Neuronal stem cell (in vitro differentiated cells): ENCODE measurements at regions not wholly inside any gene's neighbourhood (a gene's known extent, or its start where the extent isn't known, plus 50 kb on each side); places are given as distances from the start of the nearest gene placed in this dataset.

ENCODE experiments used
- DNase-seq: peaks from one replicate; pipeline ENCODE4 v3.0.0-alpha.2; 2013; ENCODE audit warnings: low spot score
- H2AFZ ChIP-seq: one replicate; pipeline ENCODE4 v1.6.1; 2013; ENCODE audit warnings: mild to moderate bottlenecking, low read length, inconsistent platforms
- H2AK5ac ChIP-seq: 2 replicates; pipeline ENCODE4 v1.6.1; 2013; ENCODE audit warnings: low read depth, mild to moderate bottlenecking, inconsistent platforms, low read length, moderate library complexity, mixed read lengths
- H2BK120ac ChIP-seq: 2 replicates; pipeline ENCODE4 v1.6.1; 2013; ENCODE audit warnings: low read depth, mild to moderate bottlenecking, inconsistent platforms, low read length, moderate library complexity, mixed read lengths
- H2BK12ac ChIP-seq: one replicate; pipeline ENCODE4 v1.6.1; 2013; ENCODE audit warnings: low read length, inconsistent platforms
- H2BK15ac ChIP-seq: 2 replicates; pipeline ENCODE4 v1.6.1; 2013; ENCODE audit warnings: mild to moderate bottlenecking, low read length, inconsistent platforms, mixed read lengths
- H2BK5ac ChIP-seq: one replicate; pipeline ENCODE4 v1.6.1; 2013; ENCODE audit warnings: inconsistent platforms, mild to moderate bottlenecking, low read length, moderate library complexity
- H3K14ac ChIP-seq: one replicate; pipeline ENCODE4 v1.6.1; 2013; ENCODE audit warnings: low read length, inconsistent platforms
- H3K18ac ChIP-seq: 2 replicates; pipeline ENCODE4 v1.6.1; 2013; ENCODE audit warnings: low read length, inconsistent platforms
- H3K23ac ChIP-seq: 2 replicates; pipeline ENCODE4 v1.6.1; 2013; ENCODE audit warnings: low read depth, mild to moderate bottlenecking, mixed read lengths, low read length, inconsistent platforms; ENCODE audit not compliant: poor library complexity
- H3K27ac ChIP-seq: replicated peaks from 3 replicates; pipeline ENCODE4 v1.5.1; 2013; ENCODE audit warnings: low read length, inconsistent platforms
- H3K27me3 ChIP-seq, 3 experiments: 2 replicates each; pipeline ENCODE4 v1.6.1; 2013; ENCODE audit warnings: low read length in 3 of 3, mild to moderate bottlenecking in 2 of 3, inconsistent platforms in 1 of 3, low read depth in 1 of 3, mixed read lengths in 1 of 3, moderate library complexity in 1 of 3; ENCODE audit not compliant: control insufficient read depth in 3 of 3, insufficient read depth in 3 of 3
- H3K36me3 ChIP-seq, 2 donors: replicated peaks in 1 of 2; 2 replicates each; pipeline ENCODE4 v1.6.1; 2013; ENCODE audit warnings: low read length in 2 of 2; ENCODE audit not compliant: control insufficient read depth in 2 of 2, insufficient read depth in 2 of 2
- H3K4ac ChIP-seq: 2 replicates; pipeline ENCODE4 v1.6.1; 2013; ENCODE audit warnings: inconsistent platforms, mild to moderate bottlenecking, low read length, moderate library complexity
- H3K4me1 ChIP-seq, 2 donors: 1 replicate in 1 of 2; 2 replicates in 1 of 2; pipeline ENCODE4 v1.6.1; 2013; ENCODE audit warnings: low read length in 2 of 2, low read depth in 1 of 2; ENCODE audit not compliant: control insufficient read depth in 2 of 2, insufficient read depth in 1 of 2
- H3K4me2 ChIP-seq: one replicate; pipeline ENCODE4 v1.6.1; 2013; ENCODE audit warnings: mild to moderate bottlenecking, low read length, inconsistent platforms; ENCODE audit not compliant: insufficient read depth, poor library complexity, severe bottlenecking
- H3K4me3 ChIP-seq, 2 donors: 2 replicates each; pipeline ENCODE4 v1.5.1; 2013; ENCODE audit warnings: low read length in 2 of 2, mild to moderate bottlenecking in 2 of 2, inconsistent platforms in 1 of 2, moderate library complexity in 1 of 2
- H3K79me1 ChIP-seq: one replicate; pipeline ENCODE4 v1.6.1; 2013; ENCODE audit warnings: low read depth, mild to moderate bottlenecking, inconsistent platforms, low read length, moderate library complexity
- H3K9ac ChIP-seq: one replicate; pipeline ENCODE4 v1.6.1; 2013; ENCODE audit warnings: mild to moderate bottlenecking, low read depth, low read length, inconsistent platforms; ENCODE audit not compliant: poor library complexity
- H3K9me3 ChIP-seq, 2 donors: replicated peaks in 1 of 2; 2 replicates each; pipeline versions ENCODE3 to v1.6.1; 2013; ENCODE audit warnings: low read length in 2 of 2, mild to moderate bottlenecking in 2 of 2, inconsistent platforms in 1 of 2, low read depth in 1 of 2, mixed read lengths in 1 of 2, moderate library complexity in 1 of 2; ENCODE audit not compliant: control insufficient read depth in 2 of 2, insufficient read depth in 1 of 2
- H4K8ac ChIP-seq: one replicate; pipeline ENCODE4 v1.6.1; 2013; ENCODE audit warnings: low read depth, mild to moderate bottlenecking, inconsistent platforms, low read length, moderate library complexity
- H4K91ac ChIP-seq: one replicate; pipeline ENCODE4 v1.6.1; 2013; ENCODE audit warnings: low read length, low read depth, mild to moderate bottlenecking, inconsistent platforms; ENCODE audit not compliant: poor library complexity
- WGBS, 2 donors: extraction: QIAGEN DNeasy Blood & Tissue Kit; methylation state at CpG; one replicate each; pipeline ENCODE4 v1.1.7; 2013; ENCODE audit warnings: missing lambda C conversion rate in 2 of 2, mixed read lengths in 1 of 2; ENCODE audit not compliant: insufficient read length in 2 of 2, insufficient replicate concordance in 1 of 2; ENCODE audit errors: extremely low coverage in 2 of 2; 5-methylcytosine and 5-hydroxymethylcytosine counted together

DNA sequence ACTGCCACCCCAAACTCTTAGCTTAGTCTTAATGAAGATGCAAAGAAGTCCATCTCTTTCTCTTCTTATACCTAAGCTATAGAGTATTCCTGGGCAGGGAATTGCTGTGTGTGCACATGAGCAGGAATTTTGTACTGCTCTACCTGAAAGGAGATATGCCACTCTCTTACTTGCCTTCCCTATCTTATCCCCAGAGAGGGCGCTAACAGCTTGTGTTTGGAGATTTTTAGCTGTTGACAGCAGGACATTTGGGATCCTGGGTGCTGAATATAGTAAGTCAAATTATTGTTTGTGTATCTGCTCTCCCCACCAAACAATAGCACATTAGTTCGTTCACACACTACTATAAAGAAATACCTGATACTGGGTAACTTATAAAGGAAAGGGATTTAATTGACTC lies 159.5 kb downstream of the GABRG2 start:
- no peak overlapping the region for H2AFZ ChIP-seq
- H4K91ac ChIP-seq, result no peak overlapping the region
- peak; percentile 17 for DNase-seq
- no peaks in the 10 kb centered on the region for H3K4me1 ChIP-seq
- no peaks in the 10 kb centered on the region for H3K79me1 ChIP-seq
- H3K27me3 ChIP-seq, result no peaks in the 10 kb centered on the region
- no peak overlapping the region for H3K27ac ChIP-seq
- H3K4me2 ChIP-seq, result no peak overlapping the region
- H2BK5ac ChIP-seq, result no peak overlapping the region
- H3K9me3 ChIP-seq, result no peaks in the 10 kb centered on the region
- H2BK15ac ChIP-seq, result no peak overlapping the region
- no CpG with 5 or more reads among the region's 2 CpGs for WGBS, 2 donors
- H4K8ac ChIP-seq, result no peak overlapping the region
- H3K14ac ChIP-seq, result no peak overlapping the region
- no peak overlapping the region for H2BK12ac ChIP-seq
- no peak overlapping the region for H3K4me3 ChIP-seq
- no peak overlapping the region for H3K9ac ChIP-seq
- H3K4ac ChIP-seq, result no peak overlapping the region
- no peak overlapping the region for H2AK5ac ChIP-seq
- H3K36me3 ChIP-seq, result no peaks in the 10 kb centered on the region
- no peak overlapping the region for H3K23ac ChIP-seq
- no peak overlapping the region for H2BK120ac ChIP-seq
- H3K18ac ChIP-seq, result no peak overlapping the region

DNA sequence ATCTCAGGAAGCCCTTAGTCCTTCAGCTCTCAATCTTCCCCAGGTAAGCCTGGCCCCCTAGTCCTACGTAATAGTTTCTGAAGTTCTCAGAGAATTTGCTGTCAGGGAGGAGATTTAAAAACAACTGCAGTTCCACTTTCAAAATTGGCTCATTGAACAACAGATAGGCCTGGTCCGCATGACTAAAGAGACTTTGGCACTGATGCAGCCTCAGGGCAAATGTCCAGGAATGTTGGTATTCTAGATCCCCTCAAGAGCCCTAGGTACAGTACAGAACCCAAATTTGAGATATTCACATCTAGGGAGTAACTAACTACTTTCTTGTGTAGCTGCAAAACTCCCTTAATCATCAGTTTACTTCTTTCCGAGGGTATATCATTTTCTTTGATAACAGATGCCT lies 162.8 kb downstream of the GABRG2 start:
- no peaks in the 10 kb centered on the region for H3K36me3 ChIP-seq

DNA sequence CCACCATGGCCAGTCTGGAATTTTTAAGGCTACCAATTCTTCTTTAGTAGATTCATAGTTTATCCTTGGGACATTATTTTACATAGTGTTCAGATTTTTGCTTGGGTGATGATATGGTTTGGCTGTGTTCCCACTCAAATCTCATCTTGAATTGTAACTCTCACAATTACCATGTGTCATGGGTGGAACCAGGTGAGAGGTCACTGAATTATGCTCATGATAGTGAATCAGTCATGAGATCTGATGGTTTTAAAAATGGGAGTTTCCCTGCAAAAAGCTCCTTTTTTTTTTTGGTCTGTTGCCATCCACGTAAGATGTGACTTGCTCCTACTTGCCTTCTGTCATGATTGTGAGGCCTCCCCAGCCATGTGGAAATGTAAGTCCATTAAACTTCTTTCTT lies 163.9 kb downstream of the GABRG2 start:
- no peaks in the 10 kb centered on the region for H3K79me1 ChIP-seq
- H2AK5ac ChIP-seq, result no peak overlapping the region
- no peak overlapping the region for H3K4ac ChIP-seq
- no peak overlapping the region for H3K14ac ChIP-seq
- H4K8ac ChIP-seq, result no peak overlapping the region
- no peak overlapping the region for H3K27ac ChIP-seq
- H2AFZ ChIP-seq, result no peak overlapping the region
- no peaks in the 10 kb centered on the region for H3K36me3 ChIP-seq
- no CpG with 5 or more reads among the region's 1 CpG for WGBS, 2 donors
- H3K4me3 ChIP-seq, result no peak overlapping the region
- H2BK5ac ChIP-seq, result no peak overlapping the region
- no peaks in the 10 kb centered on the region for H3K27me3 ChIP-seq
- no peak overlapping the region for H4K91ac ChIP-seq
- H2BK12ac ChIP-seq, result no peak overlapping the region
- H3K23ac ChIP-seq, result no peak overlapping the region
- H3K4me2 ChIP-seq, result no peak overlapping the region
- no peak overlapping the region for H2BK120ac ChIP-seq
- H3K9me3 ChIP-seq, result peaks cover 0 to 2% of the 10 kb centered on the region in 2 donors
- H3K9ac ChIP-seq, result no peak overlapping the region
- no peaks in the 10 kb centered on the region for H3K4me1 ChIP-seq
- no peak overlapping the region for H3K18ac ChIP-seq
- DNase-seq, result no peak
- H2BK15ac ChIP-seq, result no peak overlapping the region

More for the DNA sequence above, 162.8 kb downstream of the GABRG2 start:
- H4K8ac ChIP-seq, result no peak overlapping the region
- H2BK12ac ChIP-seq, result no peak overlapping the region
- H3K27ac ChIP-seq, result no peak overlapping the region
- H3K27me3 ChIP-seq, result no peaks in the 10 kb centered on the region
- H3K79me1 ChIP-seq, result no peaks in the 10 kb centered on the region
- no peak overlapping the region for H2BK15ac ChIP-seq
- H3K4ac ChIP-seq, result no peak overlapping the region
- no peak overlapping the region for H2BK5ac ChIP-seq
- no peak overlapping the region for H2AFZ ChIP-seq
- WGBS, 2 donors, result no CpG with 5 or more reads among the region's 3 CpGs
- H3K9me3 ChIP-seq, result no peaks in the 10 kb centered on the region
- no peak overlapping the region for H3K9ac ChIP-seq
- H3K18ac ChIP-seq, result no peak overlapping the region
- H3K4me3 ChIP-seq, result no peak overlapping the region
- H2AK5ac ChIP-seq, result no peak overlapping the region
- DNase-seq, result no peak
- no peak overlapping the region for H2BK120ac ChIP-seq
- H4K91ac ChIP-seq, result no peak overlapping the region
- H3K14ac ChIP-seq, result no peak overlapping the region
- no peak overlapping the region for H3K4me2 ChIP-seq
- H3K23ac ChIP-seq, result no peak overlapping the region
- no peaks in the 10 kb centered on the region for H3K4me1 ChIP-seq

DNA sequence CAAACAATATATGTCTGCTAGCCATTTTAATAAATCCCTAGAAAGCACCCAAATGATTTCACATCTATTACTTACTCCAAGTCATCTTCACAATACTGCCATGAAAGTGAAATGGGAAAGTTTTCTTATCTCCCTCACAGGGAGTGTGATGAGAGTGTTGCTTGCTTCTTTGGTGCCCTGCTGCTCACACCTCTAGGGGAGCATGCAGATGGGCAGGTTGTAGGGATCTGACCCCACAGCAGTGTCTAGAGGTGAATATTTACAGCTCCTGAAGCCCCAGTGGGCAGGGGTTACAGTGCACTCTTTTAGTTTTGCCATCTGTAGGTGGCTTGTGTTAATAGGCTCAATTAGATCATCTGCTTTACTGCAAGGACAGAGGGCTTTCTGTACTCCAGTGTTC lies 173.2 kb downstream of the GABRG2 start:
- Histone ChIP-seq H2AK5ac (no peak overlapping the region), H3K4me1 (no peaks in the 10 kb centered on the region), H3K9me3 (peaks cover 0 to 2% of the 10 kb centered on the region in 2 donors), H3K18ac (no peak overlapping the region), H3K4me2 (no peak overlapping the region), H3K27me3 (no peaks in the 10 kb centered on the region), H4K91ac (no peak overlapping the region), H2BK5ac (no peak overlapping the region), H4K8ac (no peak overlapping the region), H3K79me1 (no peaks in the 10 kb centered on the region), H2BK15ac (no peak overlapping the region), H2AFZ (no peak overlapping the region), H3K4ac (no peak overlapping the region), H3K9ac (no peak overlapping the region), H3K23ac (no peak overlapping the region), H3K36me3 (no peaks in the 10 kb centered on the region), H3K4me3 (no peak overlapping the region), H2BK12ac (no peak overlapping the region), H3K27ac (no peak overlapping the region), H2BK120ac (no peak overlapping the region), H3K14ac (no peak overlapping the region)
- DNase-seq, result no peak
